ENCODE measurements at regions not wholly inside any gene's neighbourhood (a gene's known extent, or its start where the extent isn't known, plus 50 kb on each side); places are given as distances from the start of the nearest gene placed in this dataset.

GRCh38 chr3:20772869-20773268, 586.9 kb upstream of the SGO1 start:
- no peaks in the 10 kb centered on the region for H3K27me3 ChIP-seq (ENCODE audit: control insufficient read depth, insufficient read depth, low read length)
- H4K8ac ChIP-seq (ENCODE audit: low read depth in 2 of 2, low read length in 2 of 2): no peak overlapping the region
- H2BK20ac ChIP-seq (ENCODE audit: low read depth, low read length): no peak overlapping the region
- no peak overlapping the region for H3K14ac ChIP-seq (replicated peaks; ENCODE audit: low read depth, low read length)
- ChIA-PET CTCF (no interaction called here), POLR2A (ENCODE audit: unreplicated experiment) (no interaction called here)
- H4K20me1 ChIP-seq (ENCODE audit: insufficient read depth, low read length): no peaks in the 10 kb centered on the region
- in situ Hi-C loops (cut with MboI; ENCODE audit: low sequenced_read_pairs) (no loop called here), dilution Hi-C loops (cut with HindIII; ENCODE audit: low sequenced_read_pairs, unreplicated experiment) (no loop called here), intact Hi-C loops (cut with micrococcal nuclease) (no loop called here)
- H2AK9ac ChIP-seq (replicated peaks; ENCODE audit: low read depth, low read length, poor library complexity): no peak overlapping the region
- H2BK5ac ChIP-seq (ENCODE audit: low read depth, low read length, poor library complexity, severe bottlenecking): no peak overlapping the region
- H2BK15ac ChIP-seq (ENCODE audit: low read depth, low read length): no peak overlapping the region
- no peak overlapping the region for H2BK120ac ChIP-seq (ENCODE audit: low read depth, low read length)
- H3K9me1 ChIP-seq (ENCODE audit: insufficient read depth, low read length): no peaks in the 10 kb centered on the region
- H3K4ac ChIP-seq (ENCODE audit: low read depth, low read length): no peak overlapping the region
- 0 out of 2 replicates have a peak, but pooled peaks cover 2% of the 10 kb centered on the region for H3K9me3 ChIP-seq (ENCODE audit: control insufficient read depth, insufficient read depth, low read length)
- no peak overlapping the region for H3K9ac ChIP-seq (ENCODE audit: low read depth, low read length)
- TF ChIP-seq RCOR1 (IDR thresholded peaks at IDR 0.05; ENCODE audit: insufficient replicate concordance, low read length): no peak
- TF ChIP-seq ELK1 (IDR thresholded peaks at IDR 0.05; ENCODE audit: borderline replicate concordance, low read depth, low read length): no peak
- no peak for TF ChIP-seq NFE2L2 (IDR thresholded peaks at IDR 0.05; ENCODE audit: low read depth, low read length)
- TF ChIP-seq MAZ (IDR thresholded peaks at IDR 0.05; ENCODE audit: borderline replicate concordance, low read depth, low read length): no peak
- TF ChIP-seq SMC3 (IDR thresholded peaks at IDR 0.05; ENCODE audit: low read depth, low read length): no peak
- TF ChIP-seq MXI1 (IDR thresholded peaks at IDR 0.05; ENCODE audit: borderline replicate concordance, low read depth, low read length): no peak
- TF ChIP-seq CEBPB (IDR thresholded peaks at IDR 0.05; ENCODE audit: low read depth, low read length): no peak
- no peak for TF ChIP-seq FOS (IDR thresholded peaks at IDR 0.05; ENCODE audit: low read depth, low read length)
- no peak for TF ChIP-seq POLR2A (IDR thresholded peaks at IDR 0.05; ENCODE audit: low read depth, low read length)
- no peak for TF ChIP-seq CHD1 (IDR thresholded peaks at IDR 0.05; ENCODE audit: low read depth, low read length)
- no peak for TF ChIP-seq RAD21 (IDR thresholded peaks at IDR 0.05; ENCODE audit: low read length)
- TF ChIP-seq USF2 (IDR thresholded peaks at IDR 0.05; ENCODE audit: low read depth, low read length): no peak
- TF ChIP-seq RFX5 (IDR thresholded peaks at IDR 0.05; ENCODE audit: low read depth, low read length): no peak
- no peak for TF ChIP-seq CTCF (conservative IDR thresholded peaks at IDR 0.05; ENCODE audit: low read depth, low read length)
- no peak for TF ChIP-seq BHLHE40 (IDR thresholded peaks at IDR 0.05; ENCODE audit: low read depth, low read length)
- no peaks in the 10 kb centered on the region for H3K36me3 ChIP-seq (ENCODE audit: control insufficient read depth, insufficient read depth, low read length)
- ATAC-seq (ENCODE audit: low read depth) (no peak), DNase-seq (no peak)
- no peak overlapping the region for H2AFZ ChIP-seq (replicated peaks; ENCODE audit: low read length, poor library complexity)
- H3K4me2 ChIP-seq (ENCODE audit: low read depth, low read length): no peak overlapping the region
- no peaks in the 10 kb centered on the region for H3K4me1 ChIP-seq (ENCODE audit: control insufficient read depth, insufficient read depth, low read length)
- H4K5ac ChIP-seq (ENCODE audit: low read depth, low read length): no peak overlapping the region
- no peaks in the 10 kb centered on the region for H3K79me1 ChIP-seq (ENCODE audit: low read depth in 1 of 2, low read length in 2 of 2)
- no peak overlapping the region for H3K23ac ChIP-seq (ENCODE audit: low read depth, low read length)
- no peak overlapping the region for H3K27ac ChIP-seq (ENCODE audit: insufficient read depth, low read length)
- H2AK5ac ChIP-seq (ENCODE audit: low read depth, low read length): no peak overlapping the region
- H3K4me3 ChIP-seq (ENCODE audit: insufficient read depth, low read depth, low read length): no peak overlapping the region
- BruUV-seq (replicated peaks): no TSS peak
- H4K91ac ChIP-seq (ENCODE audit: insufficient read depth, low read depth, low read length): no peak overlapping the region
- no peak overlapping the region for H3K18ac ChIP-seq (ENCODE audit: low read depth, low read length)
- H3K56ac ChIP-seq (ENCODE audit: extremely low read depth, insufficient read depth, low read length): no peak overlapping the region
